GM23338 (cell line): ENCODE measurements at regions not wholly inside any gene's neighbourhood (a gene's known extent, or its start where the extent isn't known, plus 50 kb on each side); places are given as distances from the start of the nearest gene placed in this dataset.

Experiments used
- ATAC-seq: fragments of 200-7000 bp; cut with Tn5 transposase; 3 replicates; pipeline ENCODE4 v1.9.1; 2020
- DNase-seq: peaks from one replicate; pipeline ENCODE4 v3.0.0-alpha.2; 2015; ENCODE audit warnings: low spot score
- H2AFZ ChIP-seq: fragments of 200-600 bp; sonication (generic); 2 replicates; pipeline ENCODE4 v1.8.0; 2016; ENCODE audit warnings: antibody characterized with exemption, mild to moderate bottlenecking, moderate library complexity
- H3F3A ChIP-seq: fragments of 200-600 bp; sonication (generic); replicated peaks from 2 replicates; pipeline ENCODE4 v1.8.0; 2017; ENCODE audit warnings: antibody characterized with exemption, mixed run types, low read depth
- H3K27ac ChIP-seq: fragments of 200-600 bp; sonication (generic); 2 replicates; pipeline ENCODE4 v1.6.1; 2016; ENCODE audit warnings: low read depth
- H3K27me3 ChIP-seq: fragments of 200-600 bp; sonication (generic); 2 replicates; pipeline ENCODE4 v1.8.0; 2016; ENCODE audit warnings: mild to moderate bottlenecking, mixed run types, moderate library complexity; ENCODE audit not compliant: insufficient read depth
- H3K36me3 ChIP-seq: fragments of 200-600 bp; sonication (generic); 2 replicates; pipeline ENCODE4 v1.8.0; 2016; ENCODE audit warnings: mild to moderate bottlenecking; ENCODE audit not compliant: insufficient read depth
- H3K4me1 ChIP-seq: fragments of 200-600 bp; sonication (generic); 2 replicates; pipeline ENCODE4 v1.8.0; 2016; ENCODE audit warnings: mild to moderate bottlenecking, moderate library complexity; ENCODE audit not compliant: insufficient read depth
- H3K4me2 ChIP-seq: fragments of 200-600 bp; sonication (generic); 2 replicates; pipeline ENCODE4 v1.7.1; 2017; ENCODE audit warnings: mixed run types
- H3K4me3 ChIP-seq: fragments of 200-600 bp; sonication (generic); 2 replicates; pipeline ENCODE4 v1.6.1; 2016; ENCODE audit warnings: mixed run types
- H3K79me2 ChIP-seq: fragments of 200-600 bp; sonication (generic); replicated peaks from 2 replicates; pipeline ENCODE4 v1.8.0; 2017; ENCODE audit warnings: mild to moderate bottlenecking; ENCODE audit not compliant: insufficient read depth
- H3K9me2 ChIP-seq: fragments of 200-600 bp; sonication (generic); 2 replicates; pipeline ENCODE4 v1.8.0; 2017; ENCODE audit not compliant: insufficient read depth
- H4K20me1 ChIP-seq: fragments of 200-600 bp; sonication (generic); replicated peaks from 2 replicates; pipeline ENCODE4 v1.8.0; 2017; ENCODE audit warnings: mild to moderate bottlenecking; ENCODE audit not compliant: insufficient read depth
- H3K27ac Mint-ChIP-seq: 2 replicates; pipeline ENCODE4 v1.8.0; 2020; ENCODE audit warnings: inconsistent platforms, mild to moderate bottlenecking, moderate library complexity, mixed read lengths
- H3K27me3 Mint-ChIP-seq: 3 replicates; pipeline ENCODE4 v1.8.0; 2022; ENCODE audit warnings: low read depth, mild to moderate bottlenecking, moderate library complexity, mixed read lengths, inconsistent platforms; ENCODE audit not compliant: insufficient read depth, poor library complexity
- H3K36me3 Mint-ChIP-seq: 3 replicates; pipeline ENCODE4 v1.8.0; 2021; ENCODE audit warnings: low read depth, mild to moderate bottlenecking, inconsistent platforms, moderate library complexity, mixed read lengths
- H3K4me1 Mint-ChIP-seq: 3 replicates; pipeline ENCODE4 v1.8.0; 2020; ENCODE audit warnings: mild to moderate bottlenecking, inconsistent platforms, mixed read lengths
- H3K4me3 Mint-ChIP-seq: 3 replicates; pipeline ENCODE4 v1.8.0; 2021; ENCODE audit warnings: moderate library complexity, mild to moderate bottlenecking, inconsistent platforms, mixed read lengths
- H3K9me3 Mint-ChIP-seq: 3 replicates; pipeline ENCODE4 v1.8.0; 2020; ENCODE audit warnings: moderate library complexity, mild to moderate bottlenecking, inconsistent platforms, mixed read lengths
- CREB1 ChIP-seq: fragments of 250-450 bp; sonication (Bioruptor Pico); IDR thresholded peaks from 2 replicates; pipeline ENCODE4 v1.5.0; 2020; ENCODE audit warnings: low read depth, mild to moderate bottlenecking, moderate library complexity
- ETS1 ChIP-seq: IDR thresholded peaks from 2 replicates; pipeline ENCODE4 v1.6.1; 2016; ENCODE audit warnings: antibody characterized with exemption
- EZH2 ChIP-seq: fragments of 200-600 bp; sonication (generic); IDR thresholded peaks from one replicate; pipeline ENCODE4 v1.8.0; 2017; ENCODE audit warnings: antibody characterized with exemption, mild to moderate bottlenecking, low read depth; ENCODE audit not compliant: unreplicated experiment
- EZH2phosphoT487 ChIP-seq: fragments of 200-600 bp; sonication (generic); IDR thresholded peaks from one replicate; pipeline ENCODE4 v1.8.1; 2018; ENCODE audit warnings: antibody characterized with exemption; ENCODE audit not compliant: unreplicated experiment
- JUNB ChIP-seq: IDR thresholded peaks from one replicate; pipeline ENCODE4 v1.6.1; 2016; ENCODE audit warnings: antibody characterized with exemption; ENCODE audit not compliant: unreplicated experiment
- NANOG ChIP-seq: IDR thresholded peaks from 2 replicates; pipeline ENCODE4 v1.6.1; 2016; ENCODE audit warnings: antibody characterized with exemption, borderline replicate concordance
- POLR2AphosphoS5 ChIP-seq: IDR thresholded peaks from 2 replicates; pipeline ENCODE4 v1.6.1; 2016; ENCODE audit warnings: antibody characterized with exemption, low read depth
- REST ChIP-seq: IDR thresholded peaks from one replicate; pipeline ENCODE4 v1.6.1; 2018; ENCODE audit warnings: antibody characterized with exemption; ENCODE audit not compliant: unreplicated experiment
- STAT1 ChIP-seq: IDR thresholded peaks from one replicate; pipeline ENCODE4 v1.6.1; 2016; ENCODE audit warnings: antibody characterized with exemption; ENCODE audit not compliant: unreplicated experiment
- ZNF114 ChIP-seq: fragments of 250-450 bp; sonication (Bioruptor Pico); IDR thresholded peaks from 2 replicates; pipeline ENCODE4 v1.5.0; 2020; ENCODE audit warnings: mild to moderate bottlenecking, moderate library complexity
- ZNF331 ChIP-seq: fragments of 250-450 bp; sonication (Bioruptor Pico); IDR thresholded peaks from 2 replicates; pipeline ENCODE4 v1.5.0; 2020; ENCODE audit warnings: low read depth, mild to moderate bottlenecking, moderate library complexity
- ZNF462 ChIP-seq: fragments of 250-450 bp; sonication (Bioruptor Pico); IDR thresholded peaks from 2 replicates; pipeline ENCODE4 v1.5.0; 2020; ENCODE audit warnings: mild to moderate bottlenecking, moderate library complexity

- TF ChIP-seq ZNF462 (no peak), CREB1 (no peak), NANOG (no peak), POLR2AphosphoS5 (no peak), ZNF331 (no peak), JUNB (no peak), STAT1 (no peak), EZH2 (no peak)
These were observed 1016.0 kb downstream of the ARAP2 start (continued) for GRCh38 chr4:35228313-35228712.

- Histone ChIP-seq H3K27me3 (no peaks in the 10 kb centered on the region), H3K79me2 (no peaks in the 10 kb centered on the region), H2AFZ (no peak overlapping the region), H3K36me3 (no peaks in the 10 kb centered on the region), H3F3A (no peaks in the 10 kb centered on the region), H3K4me1 (no peaks in the 10 kb centered on the region), H3K9me2 (no peaks in the 10 kb centered on the region), H3K27ac (no peak overlapping the region), H4K20me1 (no peaks in the 10 kb centered on the region), H3K4me2 (no peak overlapping the region), H3K4me3 (no peak overlapping the region)
- no peak for ATAC-seq
- no peaks in the 10 kb centered on the region for H3K4me1 Mint-ChIP-seq
- H3K36me3 Mint-ChIP-seq = no peaks in the 10 kb centered on the region
- no peaks in the 10 kb centered on the region for H3K9me3 Mint-ChIP-seq
- no peak for DNase-seq
- no peak overlapping the region for H3K4me3 Mint-ChIP-seq
- H3K27ac Mint-ChIP-seq = no peak overlapping the region
- no peaks in the 10 kb centered on the region for H3K27me3 Mint-ChIP-seq
- no peak for TF ChIP-seq ZNF331
- TF ChIP-seq ETS1 = no peak
- TF ChIP-seq REST = no peak
- TF ChIP-seq ZNF114 (CRISPR knock-in tag) = no peak
- TF ChIP-seq EZH2phosphoT487 = no peak
These were observed 1015.3 kb downstream of the ARAP2 start for GRCh38 chr4:35229021-35229420.
